NCI-H1048 (cell line): ENCODE measurements at regions not wholly inside any gene's neighbourhood (a gene's known extent, or its start where the extent isn't known, plus 50 kb on each side); places are given as distances from the start of the nearest gene placed in this dataset.
"Not testable (repeated sequence)": the region's sequence is repeated elsewhere in the genome, so short reads cannot be mapped to it uniquely, and the experiment has no call there.

Source experiments
- DNase-seq: peaks from one replicate; lab custom pipeline; 2025; lab: John Stamatoyannopoulos, UW

- DNase-seq: no peak
Measured at GRCh38 chr10:108014145-108014901, 849.8 kb upstream of the SORCS1 start.

DNA sequence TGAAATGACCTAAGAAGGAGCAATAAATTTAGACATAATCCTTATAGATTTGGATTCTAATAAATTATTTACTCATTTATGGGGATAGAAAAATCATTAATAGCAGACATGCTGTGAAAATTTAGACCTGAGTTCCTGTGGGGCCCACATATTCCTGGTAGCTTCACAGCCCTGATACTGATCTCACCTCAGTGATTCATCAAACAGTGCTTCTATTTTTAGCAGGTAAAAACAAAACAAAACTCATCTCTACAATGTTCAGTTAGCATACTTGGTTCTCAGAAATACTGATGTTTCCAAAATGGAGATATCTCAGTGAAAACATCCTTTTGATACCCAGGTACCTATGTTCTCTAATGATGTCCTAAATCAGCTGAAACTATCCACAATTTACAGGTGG, 841.1 kb upstream of the SORCS1 start:
- no peak for DNase-seq

DNA sequence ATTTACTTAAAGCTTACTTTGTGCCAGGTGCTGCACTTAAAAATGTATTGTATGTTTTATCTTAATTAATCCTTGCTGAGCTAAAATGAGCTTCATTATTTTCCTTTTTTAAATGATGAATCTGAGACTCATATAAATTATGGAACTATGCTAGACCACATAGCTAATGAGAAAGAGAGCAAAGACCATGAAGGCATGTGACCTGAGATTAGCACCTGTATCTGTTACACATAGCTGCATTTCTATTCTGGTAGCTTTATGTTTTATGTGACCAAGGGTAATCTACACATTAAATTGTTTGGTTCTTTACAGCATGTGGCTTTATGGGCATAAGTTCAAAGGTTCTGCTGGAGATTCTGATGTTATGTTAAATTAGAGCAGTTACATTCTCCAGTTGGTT, 839.1 kb upstream of the SORCS1 start:
- DNase-seq: no peak

DNA sequence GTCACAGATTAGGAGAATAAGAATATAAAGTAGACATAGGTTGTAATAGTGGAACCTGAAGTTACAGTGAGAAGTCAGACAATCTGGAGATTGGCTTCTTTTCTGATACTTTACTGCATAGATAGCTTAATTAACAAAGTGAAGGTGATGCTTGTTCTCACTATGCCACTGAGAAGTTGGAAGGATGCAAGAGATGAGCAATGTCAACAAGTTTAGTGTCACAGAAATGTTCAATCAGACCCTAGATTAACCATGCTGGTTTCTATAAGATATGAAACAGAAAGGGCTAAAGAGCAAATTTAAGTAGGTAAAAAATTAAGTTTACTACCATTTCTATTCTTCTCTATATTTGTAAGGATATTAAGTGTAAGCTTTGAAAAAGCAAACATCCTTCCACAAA, 838.6 kb upstream of the SORCS1 start:
- DNase-seq: no peak

GRCh38 chr10:108000365-108000764, 835.9 kb upstream of the SORCS1 start:
- DNase-seq: no peak

DNA sequence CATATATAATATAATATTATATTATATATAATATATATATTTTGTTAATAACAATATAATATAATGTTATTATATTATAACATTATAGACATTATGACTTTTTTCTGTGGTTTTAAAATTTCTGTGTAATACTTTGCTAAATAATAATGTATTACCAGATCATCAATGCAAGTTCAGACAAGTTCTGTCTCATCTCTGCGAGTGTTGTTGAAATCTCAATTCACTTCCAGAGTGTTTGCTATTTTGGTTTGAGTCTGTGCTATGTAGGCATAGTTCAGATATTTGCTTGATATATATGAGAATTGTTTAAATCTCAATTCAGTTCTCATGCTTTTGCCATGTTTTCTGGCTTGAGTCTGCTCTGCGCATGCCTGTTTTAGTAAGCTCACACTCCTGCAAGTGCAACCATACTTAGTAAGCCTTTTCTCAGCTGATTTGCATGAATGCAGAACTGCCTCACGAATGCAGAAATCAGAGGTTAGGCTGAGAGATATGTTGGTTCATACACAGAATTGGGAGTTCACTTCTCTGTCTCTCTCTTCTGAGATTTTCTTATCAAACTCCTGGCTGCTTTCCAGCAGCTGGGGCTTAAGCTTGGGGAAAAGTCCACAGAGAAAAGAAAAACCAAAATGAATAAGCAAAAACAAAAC, 830.2 kb upstream of the SORCS1 start:
- DNase-seq: no peak

DNA sequence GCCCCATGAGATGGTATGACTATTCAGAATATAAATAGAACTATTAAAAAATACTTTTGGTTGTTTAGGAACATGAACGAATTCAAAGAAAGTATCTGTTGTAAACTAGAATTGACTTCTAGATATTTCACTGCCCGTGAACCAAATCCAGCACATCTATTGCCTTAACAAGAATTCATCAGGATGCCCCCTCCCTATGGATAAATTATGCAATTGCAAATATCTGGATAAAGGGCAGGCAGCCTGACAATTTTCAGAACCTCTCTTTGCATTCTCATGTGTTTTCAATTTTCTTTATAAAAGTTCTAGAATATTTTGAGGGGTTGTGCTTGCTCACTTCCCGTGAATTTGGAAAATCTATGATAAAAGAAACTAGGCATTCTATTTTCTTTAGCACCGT, 822.1 kb upstream of the SORCS1 start:
- no peak for DNase-seq

DNA sequence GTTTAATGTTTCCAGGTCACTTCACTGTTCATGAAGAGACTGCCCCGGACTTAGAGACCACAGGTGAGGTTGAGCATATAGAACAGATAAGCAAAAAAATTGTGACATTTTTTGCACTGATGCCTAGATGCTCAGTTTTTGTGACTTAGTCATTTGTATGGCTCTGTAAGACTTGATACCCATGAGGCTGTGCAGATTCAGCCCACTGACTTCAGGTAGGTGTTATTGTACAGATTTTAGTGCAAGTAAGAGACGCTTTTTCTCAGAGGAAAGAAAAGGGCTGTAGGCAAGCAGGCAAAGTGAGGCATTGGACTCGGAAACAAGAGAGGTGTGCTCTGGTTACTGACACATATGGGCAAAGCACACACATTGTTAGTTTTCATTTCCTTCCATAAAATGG, 820.1 kb upstream of the SORCS1 start:
- no peak for DNase-seq

GRCh38 chr10:107984149-107984548, 819.6 kb upstream of the SORCS1 start:
- no peak for DNase-seq

DNA sequence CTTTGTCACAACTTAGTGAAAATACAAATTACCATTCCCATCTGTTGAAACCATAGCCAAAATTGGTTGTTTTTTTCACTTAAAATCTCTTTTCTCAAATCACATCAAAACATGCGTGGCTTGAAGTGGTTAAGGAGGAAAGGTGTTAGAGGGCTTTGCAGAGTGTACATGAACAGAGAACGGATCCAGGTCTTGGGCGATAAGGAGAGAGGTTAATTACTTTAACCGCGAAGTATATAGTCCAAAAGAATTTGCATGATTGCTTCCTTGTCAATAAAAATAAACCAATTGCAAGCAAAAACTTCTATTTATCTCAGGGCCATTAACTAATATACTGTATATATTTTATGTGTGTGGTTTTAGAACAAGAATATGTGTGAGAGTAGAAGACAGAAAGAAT, 813.9 kb upstream of the SORCS1 start:
- no peak for DNase-seq

- DNase-seq: no peak
Measured at GRCh38 chr10:107971973-107972372, 807.5 kb upstream of the SORCS1 start.

GRCh38 chr10:107971411-107971810, 806.9 kb upstream of the SORCS1 start:
- DNase-seq: no peak

DNA sequence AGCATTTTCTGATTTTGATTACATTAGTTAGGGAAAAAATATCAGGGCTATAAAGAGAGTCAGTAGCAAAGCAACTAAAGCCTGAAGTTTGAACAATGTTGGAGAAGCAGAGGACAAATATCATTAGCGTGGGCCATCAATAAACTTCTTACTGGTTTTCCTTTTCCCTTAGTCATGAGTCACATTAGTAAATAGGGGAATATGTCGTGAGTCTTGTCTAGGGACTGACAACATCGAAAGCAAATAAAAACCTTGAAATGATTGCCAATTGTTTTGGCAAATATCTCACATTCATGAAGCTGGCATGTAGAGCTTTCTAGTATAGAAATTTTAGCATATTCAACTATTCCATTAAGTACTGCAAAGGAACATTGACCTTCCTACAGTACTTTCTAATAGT, 806.0 kb upstream of the SORCS1 start:
- DNase-seq: no peak

- DNase-seq: no peak
Measured at GRCh38 chr10:107969936-107970335, 805.4 kb upstream of the SORCS1 start.

DNA sequence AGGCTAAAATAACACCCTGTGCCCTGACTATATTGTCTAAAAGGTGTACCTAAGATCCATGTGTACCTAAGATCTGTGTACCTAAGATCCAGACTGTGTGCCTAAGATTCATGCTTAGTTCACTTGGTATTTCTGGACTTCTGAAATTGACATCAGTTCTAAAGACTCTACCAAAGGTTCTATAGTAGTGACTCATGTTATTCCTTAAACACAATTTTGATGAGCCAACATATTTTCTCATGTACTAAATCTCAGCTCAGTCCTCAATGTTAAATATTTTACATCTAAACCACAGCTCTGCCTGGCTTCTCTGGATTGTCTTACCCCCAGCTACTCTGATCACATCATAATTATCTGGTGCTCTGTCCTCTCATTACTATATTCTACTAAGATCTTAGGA, 802.3 kb upstream of the SORCS1 start:
- DNase-seq: no peak

DNA sequence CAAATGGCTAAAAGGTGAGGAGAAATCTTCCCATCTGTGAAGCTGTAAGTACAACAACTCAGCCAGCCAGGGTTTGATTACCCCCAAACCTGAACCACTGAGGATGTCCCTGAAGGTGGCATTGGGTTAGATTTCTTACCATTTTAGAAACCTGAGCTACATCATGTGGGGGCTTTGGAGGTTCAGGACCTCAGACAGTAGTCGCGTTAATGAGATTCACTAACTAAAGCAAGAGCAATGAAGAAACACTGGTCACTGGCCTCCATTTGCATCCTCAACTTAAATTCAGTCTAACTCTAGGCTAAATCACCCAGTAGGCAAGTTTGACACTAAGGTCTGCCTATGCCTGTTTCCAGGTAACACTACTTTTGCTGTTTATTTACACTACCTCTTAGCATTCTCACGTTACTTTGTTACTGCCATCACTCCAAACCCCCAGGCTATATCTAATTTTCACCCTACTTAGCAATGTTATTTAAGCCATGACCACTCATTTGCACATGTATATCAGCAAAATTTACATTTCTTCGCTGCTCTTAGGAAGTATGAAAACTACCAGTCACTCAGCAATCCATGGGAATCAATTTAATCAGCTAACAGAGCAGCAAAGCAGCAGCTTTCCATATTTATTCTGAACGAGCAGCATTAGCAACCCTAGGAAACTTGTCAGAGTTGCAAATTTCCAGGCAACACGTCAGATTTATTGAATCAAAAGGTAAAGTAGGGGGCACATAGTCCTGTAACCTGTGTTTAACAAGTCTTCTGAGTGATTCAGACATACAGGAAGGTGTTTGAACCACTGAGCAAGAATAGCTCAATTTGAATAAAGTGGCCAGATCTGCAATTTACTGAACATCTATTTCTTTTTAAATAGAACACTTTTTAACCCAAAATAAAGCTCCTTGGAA, 788.4 kb upstream of the SORCS1 start:
- DNase-seq: peak; percentile 31

GRCh38 chr10:107950411-107951062, 786.0 kb upstream of the SORCS1 start:
- not testable (repeated sequence) for DNase-seq

GRCh38 chr10:107942826-107943225, 778.3 kb upstream of the SORCS1 start:
- no peak for DNase-seq

DNA sequence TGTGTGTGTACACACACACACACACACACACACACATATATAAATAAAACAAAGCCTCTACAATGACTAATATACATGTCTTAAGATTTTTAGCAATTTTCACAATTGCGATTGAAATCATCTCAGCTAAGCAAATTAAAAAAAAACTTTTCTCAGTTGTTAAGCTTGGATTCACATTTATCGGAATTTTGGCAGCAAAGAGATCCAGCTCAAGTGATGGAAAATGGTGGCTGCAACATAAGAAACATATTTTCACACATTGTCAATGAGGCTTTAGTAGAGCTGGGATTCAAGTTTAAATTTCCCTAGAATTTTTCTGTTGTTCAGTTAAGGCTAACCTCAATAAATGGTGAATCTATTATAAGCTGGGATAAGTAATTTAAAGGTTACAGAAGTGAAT, 768.6 kb upstream of the SORCS1 start:
- no peak for DNase-seq

DNA sequence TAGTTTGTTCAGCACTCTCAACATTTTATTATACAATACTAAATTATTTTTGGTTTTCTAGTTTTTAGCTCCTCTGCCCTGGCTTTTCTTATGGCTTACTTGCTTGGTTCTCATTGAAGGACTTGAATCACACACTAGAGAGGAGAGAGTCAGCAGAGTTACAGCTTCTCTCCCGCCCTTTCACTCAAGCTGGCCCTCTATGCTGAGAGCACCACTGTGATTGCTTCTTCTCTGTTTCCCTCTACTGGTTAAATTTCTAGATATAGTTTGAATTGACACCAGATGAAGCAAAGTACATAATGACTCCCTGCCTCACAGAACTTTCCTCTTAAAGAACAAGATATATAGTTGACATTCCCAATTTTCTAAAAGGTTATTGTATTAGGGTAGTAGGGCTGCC, 767.3 kb upstream of the SORCS1 start:
- DNase-seq: no peak

DNA sequence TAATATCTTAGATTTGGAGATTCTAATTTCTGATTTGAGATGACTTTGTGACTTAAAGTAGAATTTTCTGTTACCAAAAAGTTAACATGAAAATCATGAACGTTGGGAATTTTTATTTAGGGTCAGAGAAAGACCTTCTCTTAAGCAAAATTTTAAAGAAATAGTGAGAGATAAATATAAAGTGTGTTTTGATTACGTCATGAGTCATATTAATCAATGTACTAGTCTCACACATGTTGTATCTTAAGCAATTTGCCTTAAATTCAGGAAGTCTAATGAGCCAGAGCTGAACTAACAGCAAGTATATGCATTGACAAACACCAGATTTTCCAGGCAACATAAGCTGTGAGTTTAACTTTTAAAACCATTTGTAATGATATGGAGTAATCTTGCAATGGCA, 765.5 kb upstream of the SORCS1 start:
- no peak for DNase-seq

DNA sequence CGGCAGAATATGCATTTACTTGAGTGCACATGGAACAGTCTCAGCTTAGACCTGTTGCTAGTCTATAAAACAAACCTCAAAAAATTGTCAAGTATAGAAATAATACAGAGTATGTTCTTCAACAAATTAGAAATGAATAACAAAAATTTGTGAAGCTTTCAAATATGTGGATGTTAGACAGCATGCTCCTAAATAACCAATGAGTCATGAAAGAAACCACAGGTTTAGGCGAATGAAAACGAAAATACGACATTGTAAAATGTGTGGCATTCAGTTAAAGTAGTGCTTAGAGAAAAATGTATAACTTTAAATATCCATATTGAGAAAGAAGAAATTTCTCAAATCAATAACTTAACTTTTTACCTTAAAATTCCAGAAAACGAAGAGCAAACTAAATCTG, 760.0 kb upstream of the SORCS1 start:
- no peak for DNase-seq
